H1 (cell line): ENCODE measurements at regions not wholly inside any gene's neighbourhood (a gene's known extent, or its start where the extent isn't known, plus 50 kb on each side); places are given as distances from the start of the nearest gene placed in this dataset.

Experiments
- CTCF ChIA-PET: fragments of 300-600 bp; sonication (Branson Sonifier 250); formaldehyde crosslinking; loops from one replicate; lab custom pipeline; 2021; ENCODE audit not compliant: partially characterized antibody; lab: Charles Lee
- POLR2A ChIA-PET: fragments of 300-600 bp; sonication (Branson Sonifier 250); formaldehyde crosslinking; loops from one replicate; lab custom pipeline; 2021; ENCODE audit warnings: inconsistent platforms; ENCODE audit not compliant: partially characterized antibody; lab: Charles Lee
- DNase-seq, 2 experiments: peaks; one replicate each; pipeline versions ENCODE4 v3.0.0 to v3.0.0-alpha.2; 2010 to 2022; ENCODE audit warnings: low spot score in 2 of 2, low read depth in 1 of 2, mixed read lengths in 1 of 2
- FAIRE-seq: peaks from 2 replicates; lab custom pipeline; 2011; peaks lifted over from hg19 to GRCh38; lab: Jason Lieb, UNC
- H2AFZ ChIP-seq: 2 replicates; pipeline ENCODE4 v1.8.1; 2012; ENCODE audit warnings: low read length, inconsistent platforms
- H2AK5ac ChIP-seq: 2 replicates; pipeline ENCODE4 v1.6.1; 2013; ENCODE audit warnings: low read depth, low read length
- H2BK120ac ChIP-seq: replicated peaks from 2 replicates; pipeline ENCODE3; 2013; ENCODE audit warnings: low read depth, low read length, inconsistent platforms
- H2BK12ac ChIP-seq: 2 replicates; pipeline ENCODE4 v1.6.1; 2013; ENCODE audit warnings: low read depth, low read length
- H2BK15ac ChIP-seq: 2 replicates; pipeline ENCODE4 v1.6.1; 2013; ENCODE audit warnings: low read length
- H2BK20ac ChIP-seq: 2 replicates; pipeline ENCODE4 v1.6.1; 2013; ENCODE audit warnings: low read length
- H2BK5ac ChIP-seq: 2 replicates; pipeline ENCODE4 v1.6.1; 2013; ENCODE audit warnings: low read depth, low read length
- H3K14ac ChIP-seq: 2 replicates; pipeline ENCODE4 v1.6.1; 2013; ENCODE audit warnings: inconsistent platforms; ENCODE audit not compliant: insufficient read length
- H3K18ac ChIP-seq: 2 replicates; pipeline ENCODE4 v1.6.1; 2013; ENCODE audit warnings: low read length; ENCODE audit errors: extremely low read depth
- H3K23ac ChIP-seq: 2 replicates; pipeline ENCODE4 v1.6.1; 2013; ENCODE audit warnings: inconsistent platforms; ENCODE audit not compliant: insufficient read length
- H3K23me2 ChIP-seq: 2 replicates; pipeline ENCODE4 v1.6.1; 2013; ENCODE audit warnings: low read depth, low read length
- H3K27ac ChIP-seq: 2 replicates; pipeline ENCODE4 v1.6.1; 2011; ENCODE audit warnings: low read depth, low read length, inconsistent platforms
- H3K27me3 ChIP-seq, 4 experiments: replicated peaks in 1 of 4; 1 replicate in 1 of 4; 2 replicates in 3 of 4; pipeline versions ENCODE4 v1.6.1 to v1.8.1; 2011 to 2013; ENCODE audit warnings: low read length in 3 of 4, mild to moderate bottlenecking in 3 of 4, inconsistent platforms in 2 of 4, mixed read lengths in 2 of 4, moderate library complexity in 1 of 4; ENCODE audit not compliant: control insufficient read depth in 3 of 4, insufficient read depth in 3 of 4; ENCODE audit errors: extremely low read depth in 1 of 4
- H3K36me3 ChIP-seq, 4 experiments: 2 replicates each; pipeline versions ENCODE4 v1.6.1 to v1.8.1; 2011 to 2013; ENCODE audit warnings: mild to moderate bottlenecking in 4 of 4, low read length in 3 of 4, moderate library complexity in 2 of 4, control low read depth in 1 of 4, inconsistent platforms in 1 of 4; ENCODE audit not compliant: insufficient read depth in 4 of 4, control insufficient read depth in 2 of 4
- H3K4ac ChIP-seq: replicated peaks from 2 replicates; pipeline ENCODE3; 2013; ENCODE audit warnings: low read length, low read depth, mixed read lengths, inconsistent platforms; ENCODE audit not compliant: insufficient read length
- H3K4me1 ChIP-seq, 4 experiments: replicated peaks in 1 of 4; 1 replicate in 1 of 4; 2 replicates in 3 of 4; pipeline versions ENCODE4 v1.6.1 to v1.8.1; 2011 to 2013; ENCODE audit warnings: low read length in 3 of 4, inconsistent platforms in 2 of 4, mixed read lengths in 1 of 4; ENCODE audit not compliant: insufficient read depth in 4 of 4, control insufficient read depth in 3 of 4
- H3K4me2 ChIP-seq, 2 experiments: 2 replicates each; pipeline versions ENCODE4 v1.6.1 to v1.8.1; 2011 to 2013; ENCODE audit warnings: low read depth in 2 of 2, low read length in 2 of 2, control low read depth in 1 of 2, inconsistent platforms in 1 of 2, mild to moderate bottlenecking in 1 of 2; ENCODE audit not compliant: insufficient read depth in 1 of 2
- H3K4me3 ChIP-seq, 4 experiments: fragments of 200-600, 300-600 bp in 1 of 4; sonication (generic), shearing (Covaris generic), sonication (Bioruptor Twin) in 1 of 4; 2 replicates each; pipeline versions ENCODE4 v1.5.1 to v1.8.1; 2011 to 2016; ENCODE audit warnings: low read length in 4 of 4, low read depth in 3 of 4, control low read depth in 2 of 4, inconsistent platforms in 2 of 4, mild to moderate bottlenecking in 2 of 4, mixed read lengths in 1 of 4, moderate library complexity in 1 of 4; ENCODE audit not compliant: insufficient read depth in 2 of 4; ENCODE audit errors: extremely low read depth in 1 of 4
- H3K56ac ChIP-seq: replicated peaks from 2 replicates; pipeline ENCODE3; 2013; ENCODE audit warnings: low read depth, mild to moderate bottlenecking, mixed read lengths, low read length, inconsistent platforms; ENCODE audit not compliant: insufficient read length
- H3K79me1 ChIP-seq: 2 replicates; pipeline ENCODE4 v1.6.1; 2013; ENCODE audit warnings: low read depth, low read length, control low read depth
- H3K79me2 ChIP-seq, 2 experiments: 2 replicates each; pipeline versions ENCODE4 v1.6.1 to v1.8.1; 2012 to 2013; ENCODE audit warnings: low read length in 2 of 2, mild to moderate bottlenecking in 2 of 2, inconsistent platforms in 1 of 2; ENCODE audit not compliant: insufficient read depth in 2 of 2, control insufficient read depth in 1 of 2
- H3K9ac ChIP-seq, 4 experiments: replicated peaks in 1 of 4; 1 replicate in 1 of 4; 2 replicates in 3 of 4; pipeline versions ENCODE4 v1.6.1 to v1.8.1; 2011 to 2013; ENCODE audit warnings: low read depth in 3 of 4, low read length in 3 of 4, control low read depth in 2 of 4, mild to moderate bottlenecking in 2 of 4, moderate library complexity in 2 of 4, inconsistent platforms in 1 of 4; ENCODE audit errors: extremely low read depth in 1 of 4
- H3K9me3 ChIP-seq, 2 experiments: 2 replicates each; pipeline versions ENCODE4 v1.6.1 to v1.8.1; 2012 to 2013; ENCODE audit warnings: mild to moderate bottlenecking in 2 of 2, moderate library complexity in 2 of 2, control low read depth in 1 of 2, inconsistent platforms in 1 of 2, low read depth in 1 of 2, low read length in 1 of 2, mixed read lengths in 1 of 2; ENCODE audit not compliant: insufficient read depth in 2 of 2
- H4K20me1 ChIP-seq, 2 experiments: replicated peaks in 1 of 2; 2 replicates each; pipeline versions ENCODE3 to v1.8.1; 2011 to 2013; ENCODE audit warnings: inconsistent platforms in 2 of 2, low read length in 2 of 2, mild to moderate bottlenecking in 1 of 2; ENCODE audit not compliant: insufficient read depth in 2 of 2, control insufficient read depth in 1 of 2
- H4K5ac ChIP-seq: 2 replicates; pipeline ENCODE4 v1.6.1; 2013; ENCODE audit warnings: low read length, low read depth, mixed read lengths, inconsistent platforms; ENCODE audit not compliant: insufficient read length
- H4K8ac ChIP-seq: 2 replicates; pipeline ENCODE4 v1.8.0; 2013; ENCODE audit warnings: mild to moderate bottlenecking, moderate library complexity, low read length, inconsistent platforms; ENCODE audit not compliant: insufficient read depth; ENCODE audit errors: extremely low read depth
- H4K91ac ChIP-seq: replicated peaks from 2 replicates; pipeline ENCODE3; 2013; ENCODE audit warnings: low read length, mixed read lengths, inconsistent platforms; ENCODE audit not compliant: insufficient read length
- CHD2 ChIP-seq: IDR thresholded peaks from 2 replicates; pipeline ENCODE4 v1.6.1; 2012; ENCODE audit warnings: low read length, improper control_type of control experiment
- EZH2 ChIP-seq: fragments of 200-600 bp; sonication (generic); IDR thresholded peaks from 2 replicates; pipeline ENCODE4 v1.7.1; 2012; ENCODE audit warnings: low read depth, mild to moderate bottlenecking, moderate library complexity, low read length, inconsistent platforms; ENCODE audit not compliant: severe bottlenecking
- SIN3A ChIP-seq, 2 experiments: IDR thresholded peaks in 1 of 2; conservative IDR thresholded peaks in 1 of 2; 2 replicates each; pipeline ENCODE4 v1.6.1; 2011 to 2012; ENCODE audit warnings: low read length in 2 of 2, improper control_type of control experiment in 1 of 2, low read depth in 1 of 2, mild to moderate bottlenecking in 1 of 2
- WGBS, 2 experiments: shearing (Covaris generic) in 1 of 2; methylation state at CpG; one replicate each; pipeline versions ENCODE4 v1.1.6 to v1.1.7; 2013 to 2015; ENCODE audit warnings: low lambda C conversion rate in 2 of 2, mixed read lengths in 2 of 2, inconsistent platforms in 1 of 2, low coverage in 1 of 2, missing lambda C conversion rate in 1 of 2; ENCODE audit not compliant: insufficient replicate concordance in 2 of 2, insufficient coverage in 1 of 2, insufficient read length in 1 of 2; ENCODE audit errors: extremely low coverage in 1 of 2, missing lambda C conversion rate in 1 of 2; 5-methylcytosine and 5-hydroxymethylcytosine counted together

GRCh38 chr4:79626611-79627010, 218.6 kb upstream of the GK2 start:
- H3K79me1 ChIP-seq, result no peaks in the 10 kb centered on the region
- no peak overlapping the region for H3K18ac ChIP-seq
- no peak overlapping the region for H4K8ac ChIP-seq
- no peak overlapping the region for H2BK120ac ChIP-seq
- H3K9me3 ChIP-seq, result no peaks in the 10 kb centered on the region
- no peaks in the 10 kb centered on the region for H3K27me3 ChIP-seq
- no peak overlapping the region for H3K27ac ChIP-seq
- no peak overlapping the region for H3K4me2 ChIP-seq
- H3K4me1 ChIP-seq, result no peaks in the 10 kb centered on the region
- TF ChIP-seq CHD2 (no peak), EZH2 (no peak), SIN3A (conservative IDR thresholded peaks at IDR 0.05 in 1 of 2, IDR thresholded peaks at IDR 0.05 in 1 of 2; ENCODE audit: low read depth in 1 of 2, low read length in 2 of 2) (no peak)
- H2BK15ac ChIP-seq, result no peak overlapping the region
- no peak overlapping the region for H3K4ac ChIP-seq
- no peak overlapping the region for H3K23ac ChIP-seq
- no peaks in the 10 kb centered on the region for H4K20me1 ChIP-seq
- H3K79me2 ChIP-seq, result no peaks in the 10 kb centered on the region
- no peak overlapping the region for H3K4me3 ChIP-seq
- H3K14ac ChIP-seq, result no peak overlapping the region
- H2BK12ac ChIP-seq, result no peak overlapping the region
- no peaks in the 10 kb centered on the region for H3K23me2 ChIP-seq
- H4K5ac ChIP-seq, result no peak overlapping the region
- no peak overlapping the region for H2BK5ac ChIP-seq
- H3K56ac ChIP-seq, result no peak overlapping the region
- no peak overlapping the region for H2AK5ac ChIP-seq
- ChIA-PET CTCF (no interaction called here), POLR2A (no interaction called here)
- no peak overlapping the region for H2BK20ac ChIP-seq
- H2AFZ ChIP-seq, result no peak overlapping the region
- no peak overlapping the region for H3K9ac ChIP-seq
- FAIRE-seq (no peak), DNase-seq (no peak)
- WGBS, 2 experiments, result 88% methylated on average over 2 of the region's 2 CpGs; no CpG with 5 or more reads in 1 of the 2 experiments
- no peaks in the 10 kb centered on the region for H3K36me3 ChIP-seq
- H4K91ac ChIP-seq, result no peak overlapping the region
